BLaER1 (cell line): ENCODE measurements at regions not wholly inside any gene's neighbourhood (a gene's known extent, or its start where the extent isn't known, plus 50 kb on each side); places are given as distances from the start of the nearest gene placed in this dataset.

Experiments
- H3K27ac ChIP-seq: shearing (Covaris generic); formaldehyde crosslinking; 2 replicates; pipeline ENCODE4 v1.8.1; 2022
- H3K27me3 ChIP-seq: shearing (Covaris generic); formaldehyde crosslinking; 2 replicates; pipeline ENCODE4 v1.8.1; 2022
- H3K36me3 ChIP-seq: shearing (Covaris generic); formaldehyde crosslinking; 2 replicates; pipeline ENCODE4 v1.8.1; 2022
- H3K4me1 ChIP-seq: shearing (Covaris generic); formaldehyde crosslinking; 2 replicates; pipeline ENCODE4 v1.8.1; 2022
- H3K4me2 ChIP-seq: shearing (Covaris generic); formaldehyde crosslinking; 2 replicates; pipeline ENCODE4 v1.8.1; 2022
- H3K4me3 ChIP-seq: shearing (Covaris generic); formaldehyde crosslinking; 2 replicates; pipeline ENCODE4 v1.8.1; 2022
- H3K9ac ChIP-seq: shearing (Covaris generic); formaldehyde crosslinking; 2 replicates; pipeline ENCODE4 v1.8.1; 2022
- H3K9me3 ChIP-seq: shearing (Covaris generic); formaldehyde crosslinking; 2 replicates; pipeline ENCODE4 v1.8.1; 2022
- H4K20me1 ChIP-seq: shearing (Covaris generic); formaldehyde crosslinking; 2 replicates; pipeline ENCODE4 v1.8.1; 2022
- Cebpa-rat ChIP-seq: shearing (Covaris generic); IDR thresholded peaks from 2 replicates; pipeline ENCODE4 v1.8.1; 2022

GRCh38 chr9:91114450-91114849 is 247.3 kb downstream of the AUH start:
- Histone ChIP-seq H3K4me1 (no peaks in the 10 kb centered on the region), H3K9me3 (peaks cover 75% of the 10 kb centered on the region), H3K27me3 (no peaks in the 10 kb centered on the region), H3K4me2 (no peak overlapping the region), H4K20me1 (no peaks in the 10 kb centered on the region), H3K36me3 (peaks cover 49% of the 10 kb centered on the region), H3K27ac (no peak overlapping the region), H3K4me3 (no peak overlapping the region), H3K9ac (no peak overlapping the region)
- TF ChIP-seq Cebpa-rat = no peak

DNA sequence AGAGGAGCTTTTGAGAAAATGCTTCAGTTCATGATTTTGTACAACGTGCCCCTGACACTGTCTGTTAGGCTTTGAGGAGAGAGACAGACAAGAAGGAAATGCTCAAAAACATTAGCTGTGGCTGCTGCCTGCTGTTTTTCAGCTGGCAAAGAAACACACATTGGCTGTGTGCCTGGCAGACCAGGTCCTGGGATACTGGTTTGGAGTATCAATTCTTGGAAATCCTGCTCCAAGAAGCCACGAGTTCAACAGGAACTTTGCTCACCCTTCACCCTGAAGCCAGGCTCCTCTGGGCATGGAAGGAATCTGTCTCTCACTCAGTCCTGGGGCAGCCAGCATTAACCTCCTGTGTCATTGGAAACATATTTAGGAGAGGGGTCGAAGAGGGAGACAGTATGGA is 245.5 kb downstream of the AUH start:
- Histone ChIP-seq H3K4me3 (no peak overlapping the region), H3K9ac (no peak overlapping the region), H3K4me1 (no peaks in the 10 kb centered on the region), H3K36me3 (peaks cover 35% of the 10 kb centered on the region), H4K20me1 (no peaks in the 10 kb centered on the region), H3K27me3 (no peaks in the 10 kb centered on the region), H3K9me3 (peaks cover 57% of the 10 kb centered on the region), H3K4me2 (no peak overlapping the region), H3K27ac (no peak overlapping the region)
- no peak for TF ChIP-seq Cebpa-rat

- Histone ChIP-seq H3K9ac (no peak overlapping the region), H3K36me3 (peaks cover 30% of the 10 kb centered on the region), H3K27ac (no peak overlapping the region), H3K4me3 (no peak overlapping the region), H3K27me3 (no peaks in the 10 kb centered on the region), H3K4me2 (no peak overlapping the region), H4K20me1 (no peaks in the 10 kb centered on the region), H3K9me3 (peaks cover 55% of the 10 kb centered on the region), H3K4me1 (no peaks in the 10 kb centered on the region)
- TF ChIP-seq Cebpa-rat = no peak
These were observed 245.0 kb downstream of the AUH start for GRCh38 chr9:91116711-91117110.

DNA sequence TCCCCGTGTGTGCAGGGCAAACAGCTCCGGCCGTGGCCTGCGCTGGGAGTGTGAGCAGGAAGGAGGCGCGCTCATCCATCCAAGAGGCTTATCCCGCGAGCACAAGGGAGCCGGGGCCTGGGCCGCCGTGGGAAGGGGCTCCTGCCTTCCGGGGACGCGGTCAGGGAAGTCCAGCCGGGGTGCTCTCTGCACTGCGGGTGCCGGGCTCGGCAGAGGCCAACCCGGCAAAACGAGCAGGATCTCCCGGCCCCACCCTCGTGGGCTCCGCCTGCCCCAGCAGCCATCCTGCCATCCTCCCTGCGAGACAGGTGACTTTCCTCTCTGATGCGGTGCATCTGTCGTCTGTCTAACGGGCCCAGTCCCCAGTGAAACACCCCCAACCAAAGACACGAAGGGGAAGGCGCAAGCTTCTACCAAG is 244.2 kb downstream of the AUH start:
- Histone ChIP-seq H3K27me3 (no peaks in the 10 kb centered on the region), H3K27ac (no peak overlapping the region), H3K4me1 (no peaks in the 10 kb centered on the region), H3K9ac (no peak overlapping the region), H3K4me3 (no peak overlapping the region), H4K20me1 (no peaks in the 10 kb centered on the region), H3K9me3 (peaks cover 55% of the 10 kb centered on the region), H3K36me3 (peaks cover 23% of the 10 kb centered on the region), H3K4me2 (no peak overlapping the region)
- no peak for TF ChIP-seq Cebpa-rat

- H3K4me3 ChIP-seq = no peak overlapping the region
- TF ChIP-seq Cebpa-rat = no peak
- no peaks in the 10 kb centered on the region for H4K20me1 ChIP-seq
- no peak overlapping the region for H3K9ac ChIP-seq
- peaks cover 54% of the 10 kb centered on the region for H3K9me3 ChIP-seq
- no peak overlapping the region for H3K4me2 ChIP-seq
- no peaks in the 10 kb centered on the region for H3K4me1 ChIP-seq
- H3K27me3 ChIP-seq = no peaks in the 10 kb centered on the region
- no peak overlapping the region for H3K27ac ChIP-seq
- H3K36me3 ChIP-seq = peaks cover 21% of the 10 kb centered on the region
These were observed 243.6 kb downstream of the AUH start for GRCh38 chr9:91117959-91118703.

- Histone ChIP-seq H3K27me3 (no peaks in the 10 kb centered on the region), H3K9ac (no peak overlapping the region), H4K20me1 (no peaks in the 10 kb centered on the region), H3K36me3 (peaks cover 21% of the 10 kb centered on the region), H3K4me1 (no peaks in the 10 kb centered on the region), H3K4me3 (no peak overlapping the region), H3K4me2 (no peak overlapping the region), H3K27ac (no peak overlapping the region), H3K9me3 (peaks cover 55% of the 10 kb centered on the region)
- TF ChIP-seq Cebpa-rat = no peak
These were observed 243.1 kb downstream of the AUH start for GRCh38 chr9:91118704-91119025.

- Histone ChIP-seq H4K20me1 (no peaks in the 10 kb centered on the region), H3K4me3 (no peak overlapping the region), H3K4me1 (no peaks in the 10 kb centered on the region), H3K9ac (no peak overlapping the region), H3K27ac (no peak overlapping the region), H3K36me3 (peaks cover 21% of the 10 kb centered on the region), H3K9me3 (peaks cover 51% of the 10 kb centered on the region), H3K4me2 (no peak overlapping the region), H3K27me3 (no peaks in the 10 kb centered on the region)
- no peak for TF ChIP-seq Cebpa-rat
These were observed 242.6 kb downstream of the AUH start for GRCh38 chr9:91119142-91119541.

DNA sequence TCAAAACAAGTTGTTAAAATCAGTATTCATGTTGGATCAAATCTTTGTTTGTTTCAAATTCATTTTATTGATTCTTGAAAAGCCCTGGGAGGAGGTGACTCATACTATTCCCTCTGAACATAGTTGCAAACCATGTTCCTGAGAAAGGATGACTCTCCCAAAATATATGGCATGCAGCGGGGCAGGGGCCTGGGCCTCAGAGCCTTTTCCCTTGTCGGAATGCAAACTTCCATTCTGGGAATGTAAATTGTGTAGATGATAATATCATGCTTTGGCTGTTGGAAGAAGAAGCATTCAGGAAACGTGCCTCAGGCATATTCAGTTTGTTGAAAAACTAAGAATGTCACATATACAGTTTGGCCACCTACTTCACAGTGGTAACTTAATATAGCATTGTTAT is 242.0 kb downstream of the AUH start:
- H3K27me3 ChIP-seq = no peaks in the 10 kb centered on the region
- H3K4me3 ChIP-seq = no peak overlapping the region
- TF ChIP-seq Cebpa-rat = no peak
- H3K9ac ChIP-seq = no peak overlapping the region
- H3K4me2 ChIP-seq = no peak overlapping the region
- no peaks in the 10 kb centered on the region for H3K4me1 ChIP-seq
- peaks cover 50% of the 10 kb centered on the region for H3K9me3 ChIP-seq
- peaks cover 21% of the 10 kb centered on the region for H3K36me3 ChIP-seq
- H3K27ac ChIP-seq = no peak overlapping the region
- no peaks in the 10 kb centered on the region for H4K20me1 ChIP-seq

- H3K9me3 ChIP-seq = peaks cover 50% of the 10 kb centered on the region
- H3K4me1 ChIP-seq = no peaks in the 10 kb centered on the region
- no peak overlapping the region for H3K27ac ChIP-seq
- H4K20me1 ChIP-seq = no peaks in the 10 kb centered on the region
- H3K9ac ChIP-seq = no peak overlapping the region
- no peaks in the 10 kb centered on the region for H3K27me3 ChIP-seq
- H3K36me3 ChIP-seq = peaks cover 23% of the 10 kb centered on the region
- no peak overlapping the region for H3K4me3 ChIP-seq
- no peak for TF ChIP-seq Cebpa-rat
- no peak overlapping the region for H3K4me2 ChIP-seq
These were observed 241.5 kb downstream of the AUH start for GRCh38 chr9:91120200-91120599.

- Histone ChIP-seq H4K20me1 (no peaks in the 10 kb centered on the region), H3K36me3 (peaks cover 24% of the 10 kb centered on the region), H3K27me3 (no peaks in the 10 kb centered on the region), H3K9ac (no peak overlapping the region), H3K4me2 (no peak overlapping the region), H3K4me1 (no peaks in the 10 kb centered on the region), H3K4me3 (no peak overlapping the region), H3K9me3 (peaks cover 52% of the 10 kb centered on the region), H3K27ac (no peak overlapping the region)
- no peak for TF ChIP-seq Cebpa-rat
These were observed 239.0 kb downstream of the AUH start for GRCh38 chr9:91122755-91123154.
